Esophagus squamous epithelium (tissue), 4 donors: ENCODE measurements at regions not wholly inside any gene's neighbourhood (a gene's known extent, or its start where the extent isn't known, plus 50 kb on each side); places are given as distances from the start of the nearest gene placed in this dataset.

Experiments used
- POLR2A ChIP-seq, 4 donors: fragments of 450-650 bp; IDR thresholded peaks; one replicate each; pipeline ENCODE4 v1.6.1; 2017; ENCODE audit warnings: antibody characterized with exemption in 4 of 4, mild to moderate bottlenecking in 4 of 4, moderate library complexity in 3 of 4
- TF ChIP-seq, protein P1 (sequence below), 6 experiments: fragments of 450-650 bp in 4 of 6; fragments of 200-600 bp in 2 of 6; sonication (generic) in 2 of 6; IDR thresholded peaks; one replicate each; pipeline ENCODE4 v1.5.1; 2016 to 2019; ENCODE audit warnings: antibody characterized with exemption in 6 of 6, mild to moderate bottlenecking in 4 of 6, moderate library complexity in 4 of 6

GRCh38 chr5:130452744-130453143 is 548.5 kb downstream of the CHSY3 start:
- no peak for TF ChIP-seq POLR2A (IDR thresholded peaks at IDR 0.05)
- TF ChIP-seq, protein P1, sequence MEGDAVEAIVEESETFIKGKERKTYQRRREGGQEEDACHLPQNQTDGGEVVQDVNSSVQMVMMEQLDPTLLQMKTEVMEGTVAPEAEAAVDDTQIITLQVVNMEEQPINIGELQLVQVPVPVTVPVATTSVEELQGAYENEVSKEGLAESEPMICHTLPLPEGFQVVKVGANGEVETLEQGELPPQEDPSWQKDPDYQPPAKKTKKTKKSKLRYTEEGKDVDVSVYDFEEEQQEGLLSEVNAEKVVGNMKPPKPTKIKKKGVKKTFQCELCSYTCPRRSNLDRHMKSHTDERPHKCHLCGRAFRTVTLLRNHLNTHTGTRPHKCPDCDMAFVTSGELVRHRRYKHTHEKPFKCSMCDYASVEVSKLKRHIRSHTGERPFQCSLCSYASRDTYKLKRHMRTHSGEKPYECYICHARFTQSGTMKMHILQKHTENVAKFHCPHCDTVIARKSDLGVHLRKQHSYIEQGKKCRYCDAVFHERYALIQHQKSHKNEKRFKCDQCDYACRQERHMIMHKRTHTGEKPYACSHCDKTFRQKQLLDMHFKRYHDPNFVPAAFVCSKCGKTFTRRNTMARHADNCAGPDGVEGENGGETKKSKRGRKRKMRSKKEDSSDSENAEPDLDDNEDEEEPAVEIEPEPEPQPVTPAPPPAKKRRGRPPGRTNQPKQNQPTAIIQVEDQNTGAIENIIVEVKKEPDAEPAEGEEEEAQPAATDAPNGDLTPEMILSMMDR (IDR thresholded peaks at IDR 0.05): no peak
